Occipital lobe (tissue), 2 donors: ENCODE measurements at regions not wholly inside any gene's neighbourhood (a gene's known extent, or its start where the extent isn't known, plus 50 kb on each side); places are given as distances from the start of the nearest gene placed in this dataset. TPM values are rescaled to one million over a fixed set of nuclear protein-coding genes. Genes with fewer than 3 reads are reported as not detected.

Source experiments
- DNase-seq: peaks from one replicate; lab custom pipeline; 2025; lab: John Stamatoyannopoulos, UW
- small RNA-seq: library from RNA; depleted of rRNA; stranded (forward); fragments of <200 nt; gene quantifications from one replicate; pipeline ENCODE3, GENCODE V24; 2014

DNA sequence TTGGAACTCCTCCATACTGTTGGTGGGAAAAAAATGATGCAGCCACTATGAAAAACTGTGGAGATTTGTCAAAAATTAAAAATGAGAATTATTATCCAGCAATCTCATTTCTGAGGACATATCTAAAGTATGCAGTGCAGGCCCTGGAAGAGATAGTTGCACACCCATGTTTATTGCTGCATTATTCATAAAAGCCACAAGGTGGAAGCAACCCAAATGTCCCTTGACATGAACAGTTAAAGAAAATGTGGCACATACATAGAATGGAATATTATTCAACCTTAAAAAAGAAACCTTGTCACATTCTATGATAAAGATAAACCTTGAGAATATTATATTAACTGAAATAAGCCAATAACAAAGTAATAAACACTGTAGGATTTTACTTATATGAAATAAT is 80.9 kb upstream of the ARHGEF26 start:
- no peak for DNase-seq

DNA sequence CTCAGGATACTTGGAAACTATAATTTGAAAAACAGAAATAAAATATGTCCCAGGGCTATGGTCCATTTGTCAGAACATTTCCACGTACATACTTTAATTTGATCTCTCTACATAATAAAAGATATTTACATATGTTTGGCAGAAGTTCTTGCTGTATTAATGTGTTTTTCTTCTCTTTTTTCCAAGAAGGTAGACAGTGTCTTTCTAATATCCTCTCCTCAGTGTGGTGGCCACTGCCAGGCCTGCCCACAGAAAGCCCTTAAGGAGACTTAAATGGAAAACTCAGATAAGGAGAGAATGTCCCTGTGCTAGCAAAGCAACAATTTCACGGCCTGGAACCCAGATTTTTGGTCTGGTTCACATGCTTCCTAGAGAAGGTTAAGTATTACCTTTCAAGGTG is 76.5 kb upstream of the ARHGEF26 start:
- DNase-seq, result no peak

DNA sequence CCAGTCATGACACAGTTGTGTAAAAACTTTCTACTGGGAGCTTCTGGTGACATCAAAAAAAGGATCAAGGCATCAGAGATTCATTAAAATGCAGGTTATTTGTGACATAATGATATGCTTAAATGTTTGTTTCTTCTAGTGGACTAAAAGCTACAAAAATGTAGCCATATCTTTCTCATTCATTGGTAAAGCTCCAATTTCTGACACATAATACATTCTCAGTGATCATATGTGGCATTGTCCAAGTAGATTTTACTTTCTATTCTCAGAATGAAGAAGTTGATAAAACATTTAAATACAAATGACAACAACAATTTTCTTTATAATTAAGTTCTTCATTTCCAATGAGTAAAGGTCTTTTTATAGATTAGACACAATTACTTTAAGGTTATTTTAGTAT is 71.0 kb upstream of the ARHGEF26 start:
- no peak for DNase-seq

DNA sequence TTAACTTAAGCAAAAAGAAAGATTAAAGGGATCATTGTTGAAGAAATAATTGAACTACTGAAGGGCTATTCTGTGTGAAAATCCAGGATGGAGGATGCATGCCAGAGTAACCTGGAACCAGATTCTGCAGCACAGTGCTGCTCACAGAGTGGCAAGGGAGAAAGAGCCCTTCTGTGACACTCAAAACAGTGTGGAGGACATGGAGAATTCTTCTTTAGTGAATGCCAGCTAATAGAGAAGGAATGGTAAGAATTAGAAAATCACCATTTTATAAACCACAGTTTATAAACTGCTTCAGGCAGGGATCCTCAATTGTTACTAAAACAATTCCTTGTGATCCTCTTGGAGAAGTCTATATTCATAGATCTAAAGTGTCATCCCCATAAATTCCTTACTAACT is 70.4 kb upstream of the ARHGEF26 start:
- no peak for DNase-seq

DNA sequence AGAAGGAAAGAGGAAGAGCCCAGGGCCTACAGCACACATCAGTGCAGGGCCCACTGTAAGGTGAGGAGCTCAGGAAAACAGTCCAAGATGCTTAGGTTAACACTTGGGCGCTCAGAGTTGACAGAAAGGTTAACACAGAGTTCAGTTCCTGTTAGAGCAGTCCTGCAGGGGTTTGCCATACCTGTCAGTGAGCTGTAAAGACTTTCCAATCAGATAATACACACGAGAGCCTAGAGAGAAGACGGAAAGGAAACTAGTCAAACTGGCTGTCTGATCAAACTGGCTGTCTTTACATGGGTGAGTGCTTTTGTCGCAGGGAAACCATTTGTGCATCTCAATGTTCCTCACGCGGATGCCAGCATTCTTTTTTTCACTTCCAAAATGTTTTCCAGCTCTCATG is 61.4 kb upstream of the ARHGEF26 start:
- no peak for DNase-seq

DNA sequence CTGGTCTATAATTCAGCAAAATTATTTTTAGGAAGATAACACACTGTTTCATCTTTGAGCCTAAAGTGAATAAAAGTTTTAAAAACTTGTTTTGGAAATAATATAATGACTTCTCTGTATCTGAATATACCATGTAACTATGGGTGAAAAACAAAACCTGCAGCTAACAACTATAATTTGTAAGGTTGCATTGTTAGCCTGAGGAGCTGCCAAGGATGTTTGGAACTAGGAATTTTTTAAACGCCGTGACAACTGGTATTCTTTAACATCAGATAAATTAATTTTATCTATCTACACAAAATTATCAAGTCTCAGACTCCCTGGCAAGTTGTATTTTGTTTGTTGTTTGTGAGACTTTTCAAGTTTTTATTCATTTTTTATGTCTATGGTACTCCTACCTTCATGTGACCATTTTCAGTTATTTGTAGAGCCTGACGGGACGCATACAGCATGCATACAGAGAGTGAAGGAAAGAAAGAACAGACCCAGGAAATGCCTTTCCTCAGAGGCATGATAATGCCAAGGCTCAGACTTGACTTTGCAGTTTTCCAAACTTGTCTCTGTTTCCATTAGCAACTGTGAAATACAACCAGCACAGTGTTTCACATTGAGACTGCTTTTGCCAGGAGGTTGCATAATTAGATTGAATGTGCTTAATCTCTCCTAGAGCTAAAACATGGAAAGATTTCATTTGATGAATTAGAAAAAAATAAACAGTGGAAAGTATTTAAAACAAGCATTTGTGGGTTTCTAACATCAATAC is 60.8 kb upstream of the ARHGEF26 start:
- no peak for DNase-seq

DNA sequence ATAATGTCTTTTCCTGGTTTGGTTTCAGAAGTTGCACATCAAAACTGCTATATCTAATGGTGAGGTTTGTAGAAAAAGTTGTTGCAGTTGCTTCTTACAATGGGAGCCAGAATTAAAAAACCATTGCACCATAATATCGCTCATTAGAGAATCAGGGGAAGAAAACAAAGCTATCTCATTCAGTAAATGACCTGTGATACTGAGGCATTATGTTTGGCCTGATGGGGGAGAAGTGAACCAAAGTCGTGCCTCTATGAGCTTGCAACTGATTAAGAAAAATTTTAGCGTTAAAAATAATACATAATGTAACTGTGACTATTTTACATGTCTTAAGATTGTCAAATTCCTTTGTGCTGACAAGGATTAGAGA is 60.2 kb upstream of the ARHGEF26 start:
- no peak for DNase-seq

DNA sequence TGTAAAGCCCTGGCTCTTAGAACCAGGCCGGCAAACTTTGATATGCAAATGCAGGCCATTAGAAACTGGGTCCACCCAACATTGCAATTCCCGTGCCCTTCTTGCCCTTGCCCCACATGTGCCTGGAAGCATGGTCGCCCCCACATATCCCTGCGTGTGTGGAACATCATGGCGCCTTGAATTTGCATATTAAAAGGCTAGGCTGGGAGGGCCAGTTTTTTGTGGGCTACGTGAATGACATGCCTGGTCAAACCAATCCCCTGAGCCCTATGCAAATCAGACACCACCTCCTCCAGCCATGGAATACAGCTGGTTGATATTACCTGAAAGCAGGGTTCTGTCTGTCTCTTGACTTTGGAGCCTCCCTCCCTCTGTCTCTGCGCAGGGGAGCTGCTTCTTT is 58.7 kb upstream of the ARHGEF26 start:
- DNase-seq, result no peak

DNA sequence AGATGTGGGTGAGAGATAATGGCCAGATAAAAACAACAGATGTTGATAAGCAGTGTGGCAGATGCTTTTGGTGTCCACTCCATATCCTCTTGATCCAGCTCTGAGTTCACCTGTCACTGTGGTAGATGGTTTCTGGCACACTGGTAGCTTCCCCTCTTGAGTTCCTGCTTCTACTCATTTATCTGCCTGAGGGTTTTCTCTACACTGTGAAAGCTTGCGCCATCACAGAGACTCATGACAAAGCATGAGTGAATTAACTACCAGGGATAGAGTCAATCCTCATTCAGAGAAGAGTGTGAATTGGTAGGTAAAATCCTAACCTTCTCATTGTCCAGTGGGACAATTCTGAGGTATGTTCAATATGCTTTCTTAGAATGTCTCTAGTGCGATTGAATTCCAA is 50.0 kb upstream of the ARHGEF26 start:
- no peak for DNase-seq

Small RNA genes in the stretch of these regions (small RNA-seq; reads per million reads assigned to genes)
- gene RF00019 (not detected), gene RF00096 (not detected), gene RNU6-901P (not detected)
